BJ (cell line): ENCODE measurements at regions not wholly inside any gene's neighbourhood (a gene's known extent, or its start where the extent isn't known, plus 50 kb on each side); places are given as distances from the start of the nearest gene placed in this dataset.

Source experiments
- CTCF ChIA-PET: fragments of 350-600 bp; formaldehyde crosslinking; extraction: SDS; loops from one replicate; lab custom pipeline; 2021; ENCODE audit warnings: antibody characterized with exemption, inconsistent platforms; lab: Yijun Ruan, JAX
- POLR2A ChIA-PET: fragments of 300-600 bp; sonication (Branson Sonifier 250); formaldehyde crosslinking; extraction: SDS; loops from one replicate; lab custom pipeline; 2021; ENCODE audit warnings: antibody characterized with exemption; lab: Charles Lee
- DNase-seq: peaks from one replicate; pipeline ENCODE4 v3.0.0-alpha.2; 2011; ENCODE audit warnings: low read depth
- H3K27me3 ChIP-seq: 2 replicates; pipeline ENCODE4 v1.6.0; 2011; ENCODE audit warnings: low read length; ENCODE audit not compliant: control insufficient read depth, insufficient read depth
- H3K36me3 ChIP-seq: 2 replicates; pipeline ENCODE4 v1.5.1; 2011; ENCODE audit warnings: low read length; ENCODE audit not compliant: control insufficient read depth, insufficient read depth
- H3K4me3 ChIP-seq: 2 replicates; pipeline ENCODE4 v1.5.1; 2011; ENCODE audit warnings: low read depth, mild to moderate bottlenecking, control low read depth, low read length
- TF ChIP-seq, protein P1 (sequence below): IDR thresholded peaks from 2 replicates; pipeline ENCODE4 v1.5.1; 2011; ENCODE audit warnings: low read depth, mild to moderate bottlenecking, control low read depth, inconsistent platforms, low read length, moderate library complexity; ENCODE audit not compliant: insufficient read depth

DNA sequence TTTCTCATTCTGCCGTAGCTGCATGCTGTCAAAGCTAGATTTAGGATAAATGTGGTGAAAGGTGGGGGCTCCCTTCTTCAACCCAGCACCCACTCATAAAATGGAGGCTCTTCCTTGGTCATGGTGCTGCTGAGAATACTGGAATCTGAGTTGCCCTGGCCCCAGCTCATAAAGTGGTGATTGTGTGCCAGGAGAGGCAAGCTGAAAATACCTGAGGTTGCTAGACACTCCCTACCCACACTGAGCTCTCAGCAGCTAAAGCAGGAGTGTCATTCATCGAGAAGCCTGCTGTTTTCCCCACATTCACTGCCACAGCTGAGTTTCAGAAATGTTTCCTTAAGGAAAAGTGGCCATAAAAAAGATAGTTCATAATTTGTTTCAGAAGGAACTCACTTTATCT is 297.1 kb upstream of the RBMS1 start:
- DNase-seq, result no peak
- H3K27me3 ChIP-seq, result no peaks in the 10 kb centered on the region
- ChIA-PET CTCF (interaction anchor here (0.6 kb wide), 2 partner anchors 8 to 120 kb away, joined by 3 read pairs; no protein-coding TSS in a partner anchor), POLR2A (no interaction called here)
- no peaks in the 10 kb centered on the region for H3K36me3 ChIP-seq
- H3K4me3 ChIP-seq, result no peak overlapping the region
- TF ChIP-seq, protein P1, sequence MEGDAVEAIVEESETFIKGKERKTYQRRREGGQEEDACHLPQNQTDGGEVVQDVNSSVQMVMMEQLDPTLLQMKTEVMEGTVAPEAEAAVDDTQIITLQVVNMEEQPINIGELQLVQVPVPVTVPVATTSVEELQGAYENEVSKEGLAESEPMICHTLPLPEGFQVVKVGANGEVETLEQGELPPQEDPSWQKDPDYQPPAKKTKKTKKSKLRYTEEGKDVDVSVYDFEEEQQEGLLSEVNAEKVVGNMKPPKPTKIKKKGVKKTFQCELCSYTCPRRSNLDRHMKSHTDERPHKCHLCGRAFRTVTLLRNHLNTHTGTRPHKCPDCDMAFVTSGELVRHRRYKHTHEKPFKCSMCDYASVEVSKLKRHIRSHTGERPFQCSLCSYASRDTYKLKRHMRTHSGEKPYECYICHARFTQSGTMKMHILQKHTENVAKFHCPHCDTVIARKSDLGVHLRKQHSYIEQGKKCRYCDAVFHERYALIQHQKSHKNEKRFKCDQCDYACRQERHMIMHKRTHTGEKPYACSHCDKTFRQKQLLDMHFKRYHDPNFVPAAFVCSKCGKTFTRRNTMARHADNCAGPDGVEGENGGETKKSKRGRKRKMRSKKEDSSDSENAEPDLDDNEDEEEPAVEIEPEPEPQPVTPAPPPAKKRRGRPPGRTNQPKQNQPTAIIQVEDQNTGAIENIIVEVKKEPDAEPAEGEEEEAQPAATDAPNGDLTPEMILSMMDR, result no peak

DNA sequence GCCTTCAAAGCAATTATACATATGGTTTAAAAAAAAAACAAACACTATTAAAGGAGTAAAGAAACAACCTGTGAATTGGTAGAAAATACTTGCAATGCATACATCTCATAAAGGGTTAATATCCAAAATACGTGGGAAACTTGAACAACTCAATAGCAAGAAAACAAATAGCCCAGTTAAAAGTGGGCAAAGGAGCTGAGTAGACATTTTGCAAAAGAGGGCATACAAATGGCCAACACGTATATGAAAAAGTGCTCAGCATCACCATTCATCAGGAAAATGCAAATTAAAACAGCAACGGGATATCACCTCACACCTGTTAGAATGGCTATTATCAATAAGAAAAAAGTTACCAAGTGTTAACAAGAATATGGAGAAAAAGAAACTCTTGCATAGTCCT is 298.3 kb upstream of the RBMS1 start:
- ChIA-PET CTCF (no interaction called here), POLR2A (no interaction called here)
- Histone ChIP-seq H3K36me3 (no peaks in the 10 kb centered on the region), H3K4me3 (no peak overlapping the region), H3K27me3 (no peaks in the 10 kb centered on the region)
- no peak for DNase-seq
- TF ChIP-seq, protein P1, result no peak

GRCh38 chr2:160792837-160793236 is 299.2 kb upstream of the RBMS1 start:
- ChIA-PET CTCF (no interaction called here), POLR2A (no interaction called here)
- DNase-seq, result no peak

DNA sequence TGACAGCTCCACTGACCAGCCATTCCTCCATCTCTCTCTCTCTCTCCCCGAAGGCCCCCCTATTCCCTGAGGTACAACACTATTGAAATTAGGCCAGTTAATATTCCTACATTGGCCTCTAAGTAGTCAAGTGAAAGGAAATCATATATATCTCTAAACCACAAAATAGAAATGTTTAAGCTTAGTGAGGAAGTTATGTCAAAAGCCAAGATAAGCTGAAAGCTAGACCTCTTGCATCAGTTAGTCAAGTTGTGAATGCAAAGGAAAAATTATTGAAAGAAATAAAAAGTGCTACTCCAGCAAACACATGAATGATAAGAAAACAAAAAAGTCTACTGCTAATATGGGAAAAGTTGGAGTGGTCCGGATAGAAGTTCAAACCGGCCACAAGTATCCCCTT is 301.3 kb upstream of the RBMS1 start:
- Histone ChIP-seq H3K27me3 (no peaks in the 10 kb centered on the region), H3K36me3 (no peaks in the 10 kb centered on the region), H3K4me3 (no peak overlapping the region)
- CTCF ChIA-PET, result interaction anchor here (2.0 kb wide), 1 partner anchor 10 kb away, joined by 6 read pairs; no protein-coding TSS in a partner anchor
- DNase-seq, result no peak
- POLR2A ChIA-PET, result no interaction called here
- TF ChIP-seq, protein P1, result no peak

More at GRCh38 chr2:160792837-160793236, 299.2 kb upstream of the RBMS1 start:
- TF ChIP-seq, protein P1, result no peak
- Histone ChIP-seq H3K4me3 (no peak overlapping the region), H3K27me3 (no peaks in the 10 kb centered on the region), H3K36me3 (no peaks in the 10 kb centered on the region)

DNA sequence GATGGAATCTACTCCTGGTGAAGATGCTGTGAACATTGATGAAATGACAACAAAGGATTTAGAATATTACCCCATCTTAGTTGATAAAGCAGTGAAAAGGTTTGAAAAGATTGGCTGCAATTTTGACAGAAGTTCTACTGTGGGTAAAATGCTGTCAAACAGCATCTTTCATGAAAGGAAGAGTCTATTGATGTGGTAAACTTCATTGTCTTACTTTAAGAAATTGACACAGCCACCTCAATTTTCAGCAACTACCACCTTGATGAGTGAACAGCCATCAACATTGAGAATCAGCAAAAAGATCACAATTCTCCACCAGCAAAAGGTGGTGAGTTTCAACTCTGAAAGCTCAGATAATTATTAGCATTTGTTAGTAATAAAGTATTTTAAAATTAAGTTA is 310.3 kb upstream of the RBMS1 start:
- TF ChIP-seq, protein P1, result no peak
- no peak overlapping the region for H3K4me3 ChIP-seq
- H3K27me3 ChIP-seq, result no peaks in the 10 kb centered on the region
- no peaks in the 10 kb centered on the region for H3K36me3 ChIP-seq
- ChIA-PET CTCF (no interaction called here), POLR2A (no interaction called here)
- no peak for DNase-seq
